ENCODE measurements at regions not wholly inside any gene's neighbourhood (a gene's known extent, or its start where the extent isn't known, plus 50 kb on each side); places are given as distances from the start of the nearest gene placed in this dataset.

DNA sequence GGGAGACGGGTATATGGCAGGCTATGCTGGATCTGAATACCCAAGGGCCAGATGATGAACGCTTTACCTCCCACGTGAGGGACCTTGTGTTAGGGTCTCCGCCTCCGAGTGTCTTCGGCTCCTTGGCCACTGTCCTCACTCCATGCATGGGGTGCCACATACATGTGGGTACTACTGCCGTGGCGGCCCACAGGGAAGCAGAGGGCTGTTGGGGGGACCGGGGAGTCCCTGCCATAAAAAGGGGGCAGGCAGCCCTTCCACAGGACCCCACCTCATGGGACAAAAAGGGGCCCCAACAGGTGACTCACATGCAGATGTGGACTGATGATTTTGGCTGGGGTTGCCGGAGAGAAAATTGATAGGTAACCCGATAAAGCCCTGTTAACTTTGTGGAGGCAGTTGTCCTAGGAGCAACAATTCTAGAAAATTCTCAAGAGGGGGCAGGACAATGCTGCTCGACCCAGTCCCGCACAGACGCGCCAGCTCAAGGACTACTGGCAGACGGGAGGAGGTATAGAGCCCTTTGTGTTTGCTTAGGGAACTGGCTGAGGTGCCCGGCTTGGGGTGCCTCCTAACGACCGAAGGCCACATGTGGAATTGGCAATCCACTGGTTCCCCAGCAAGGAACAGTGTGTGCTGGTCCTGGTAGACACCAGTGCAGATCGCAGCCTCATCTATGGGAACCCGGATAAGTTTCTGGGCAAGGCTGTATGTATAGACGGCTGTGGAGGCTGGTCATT lies 695.7 kb upstream of the AGA start:
- no peaks in the 10 kb centered on the region for H3K79me2 ChIP-seq (ENCODE audit: insufficient read depth, low read depth)
- no peak overlapping the region for H3K9ac ChIP-seq
- H4K20me1 ChIP-seq (ENCODE audit: insufficient read depth) = no peaks in the 10 kb centered on the region
- no peaks in the 10 kb centered on the region for H3K4me1 ChIP-seq (ENCODE audit: low read depth, poor library complexity, severe bottlenecking)
- no peak overlapping the region for H3K4me2 ChIP-seq
- no peaks in the 10 kb centered on the region for H3K36me3 ChIP-seq (ENCODE audit: insufficient read depth)
- no peak overlapping the region for H3K4me3 ChIP-seq (IDR thresholded peaks at IDR 0.05; ENCODE audit: insufficient read depth, low read depth, low read length)
- no peak overlapping the region for H2AFZ ChIP-seq (ENCODE audit: low read depth)
- TF ChIP-seq, protein P1, sequence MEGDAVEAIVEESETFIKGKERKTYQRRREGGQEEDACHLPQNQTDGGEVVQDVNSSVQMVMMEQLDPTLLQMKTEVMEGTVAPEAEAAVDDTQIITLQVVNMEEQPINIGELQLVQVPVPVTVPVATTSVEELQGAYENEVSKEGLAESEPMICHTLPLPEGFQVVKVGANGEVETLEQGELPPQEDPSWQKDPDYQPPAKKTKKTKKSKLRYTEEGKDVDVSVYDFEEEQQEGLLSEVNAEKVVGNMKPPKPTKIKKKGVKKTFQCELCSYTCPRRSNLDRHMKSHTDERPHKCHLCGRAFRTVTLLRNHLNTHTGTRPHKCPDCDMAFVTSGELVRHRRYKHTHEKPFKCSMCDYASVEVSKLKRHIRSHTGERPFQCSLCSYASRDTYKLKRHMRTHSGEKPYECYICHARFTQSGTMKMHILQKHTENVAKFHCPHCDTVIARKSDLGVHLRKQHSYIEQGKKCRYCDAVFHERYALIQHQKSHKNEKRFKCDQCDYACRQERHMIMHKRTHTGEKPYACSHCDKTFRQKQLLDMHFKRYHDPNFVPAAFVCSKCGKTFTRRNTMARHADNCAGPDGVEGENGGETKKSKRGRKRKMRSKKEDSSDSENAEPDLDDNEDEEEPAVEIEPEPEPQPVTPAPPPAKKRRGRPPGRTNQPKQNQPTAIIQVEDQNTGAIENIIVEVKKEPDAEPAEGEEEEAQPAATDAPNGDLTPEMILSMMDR (conservative IDR thresholded peaks at IDR 0.05; ENCODE audit: low read depth, low read length) = no peak
- H3K27ac ChIP-seq = no peak overlapping the region
- no peaks in the 10 kb centered on the region for H3K27me3 ChIP-seq (ENCODE audit: insufficient read depth, low read depth)

DNA sequence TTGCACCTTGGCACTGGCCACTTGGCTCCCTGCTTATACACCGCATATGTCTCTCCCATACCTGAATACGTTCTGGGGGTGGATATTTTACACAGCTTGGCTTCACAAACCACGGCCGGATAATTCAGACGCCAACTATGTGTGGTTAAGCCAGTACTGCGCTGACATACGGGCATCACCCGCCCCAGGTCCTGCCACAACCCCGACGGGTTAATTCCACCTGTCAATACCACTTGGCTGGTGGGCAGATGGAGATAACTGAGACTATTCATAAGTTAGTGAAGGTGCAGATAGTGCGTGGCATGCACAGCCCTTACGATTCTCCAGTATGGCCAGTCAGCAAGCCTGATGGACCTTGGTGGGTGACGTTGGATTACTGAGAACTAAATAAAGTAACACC lies 696.3 kb upstream of the AGA start:
- Histone ChIP-seq H3K4me1 (ENCODE audit: low read depth, poor library complexity, severe bottlenecking) (no peaks in the 10 kb centered on the region), H3K79me2 (ENCODE audit: insufficient read depth, low read depth) (no peaks in the 10 kb centered on the region), H4K20me1 (ENCODE audit: insufficient read depth) (no peaks in the 10 kb centered on the region), H3K36me3 (ENCODE audit: insufficient read depth) (no peaks in the 10 kb centered on the region), H3K4me2 (no peak overlapping the region), H3K27ac (no peak overlapping the region), H3K27me3 (ENCODE audit: insufficient read depth, low read depth) (no peaks in the 10 kb centered on the region), H2AFZ (ENCODE audit: low read depth) (no peak overlapping the region), H3K9ac (no peak overlapping the region), H3K4me3 (IDR thresholded peaks at IDR 0.05; ENCODE audit: insufficient read depth, low read depth, low read length) (no peak overlapping the region)
- TF ChIP-seq, protein P1 (conservative IDR thresholded peaks at IDR 0.05; ENCODE audit: low read depth, low read length) = no peak

DNA sequence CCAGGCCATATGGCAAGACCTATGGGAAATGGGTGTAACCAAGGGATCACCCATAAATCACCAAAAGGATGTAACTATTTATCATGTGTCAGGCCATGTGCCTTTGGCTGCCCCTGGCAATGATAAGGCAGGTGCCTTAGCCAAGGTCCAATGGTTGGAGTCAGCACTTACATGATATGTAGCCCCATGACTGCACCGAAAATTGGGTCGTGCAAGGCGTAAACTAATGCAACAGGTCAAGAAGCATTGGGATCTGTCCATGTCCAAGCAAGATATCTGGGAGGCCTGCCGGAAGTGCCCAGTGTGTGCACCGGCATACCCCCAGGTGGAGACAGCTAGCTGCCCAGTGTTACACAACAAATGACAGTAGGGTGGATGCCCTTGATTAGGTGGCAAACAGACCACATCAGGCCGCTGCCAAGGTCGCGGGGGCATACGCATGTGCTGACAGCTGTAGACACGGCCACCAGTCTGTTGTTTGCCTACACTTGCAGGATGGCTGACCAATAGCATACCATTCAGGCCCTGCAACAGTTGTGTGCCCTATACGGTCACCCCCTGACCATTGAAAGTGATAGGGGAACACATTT lies 698.2 kb upstream of the AGA start:
- Histone ChIP-seq H3K9ac (no peak overlapping the region), H4K20me1 (ENCODE audit: insufficient read depth) (no peaks in the 10 kb centered on the region), H2AFZ (ENCODE audit: low read depth) (no peak overlapping the region), H3K4me2 (no peak overlapping the region), H3K27me3 (ENCODE audit: insufficient read depth, low read depth) (no peaks in the 10 kb centered on the region), H3K4me1 (ENCODE audit: low read depth, poor library complexity, severe bottlenecking) (no peaks in the 10 kb centered on the region), H3K36me3 (ENCODE audit: insufficient read depth) (no peaks in the 10 kb centered on the region), H3K4me3 (IDR thresholded peaks at IDR 0.05; ENCODE audit: insufficient read depth, low read depth, low read length) (no peak overlapping the region), H3K27ac (no peak overlapping the region), H3K79me2 (ENCODE audit: insufficient read depth, low read depth) (no peaks in the 10 kb centered on the region)
- TF ChIP-seq, protein P1 (conservative IDR thresholded peaks at IDR 0.05; ENCODE audit: low read depth, low read length) = no peak

DNA sequence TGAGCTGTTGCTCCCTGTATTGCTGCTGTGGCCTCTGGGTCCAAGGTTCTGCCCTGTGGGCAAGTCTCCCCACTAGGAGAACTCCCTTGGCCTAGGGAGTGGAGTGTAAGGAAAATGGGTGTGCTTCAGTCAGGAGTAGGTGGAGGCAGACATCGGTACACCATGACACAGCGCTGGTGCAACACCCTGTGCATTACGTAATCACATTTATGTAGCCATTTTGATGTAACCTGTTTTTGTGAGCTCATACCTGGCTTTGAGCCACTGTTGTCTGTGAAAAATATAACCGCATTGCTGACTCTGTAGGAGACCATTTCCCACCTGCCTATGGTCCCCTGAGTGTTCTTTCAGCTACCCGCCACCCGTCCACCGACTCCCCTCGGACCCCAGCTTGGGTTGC lies 700.5 kb upstream of the AGA start:
- Histone ChIP-seq H3K4me1 (ENCODE audit: low read depth, poor library complexity, severe bottlenecking) (no peaks in the 10 kb centered on the region), H3K4me3 (IDR thresholded peaks at IDR 0.05; ENCODE audit: insufficient read depth, low read depth, low read length) (no peak overlapping the region), H3K79me2 (ENCODE audit: insufficient read depth, low read depth) (no peaks in the 10 kb centered on the region), H3K27me3 (ENCODE audit: insufficient read depth, low read depth) (no peaks in the 10 kb centered on the region), H4K20me1 (ENCODE audit: insufficient read depth) (no peaks in the 10 kb centered on the region), H3K4me2 (no peak overlapping the region), H2AFZ (ENCODE audit: low read depth) (no peak overlapping the region), H3K27ac (no peak overlapping the region), H3K9ac (no peak overlapping the region), H3K36me3 (ENCODE audit: insufficient read depth) (no peaks in the 10 kb centered on the region)
- TF ChIP-seq, protein P1 (conservative IDR thresholded peaks at IDR 0.05; ENCODE audit: low read depth, low read length) = no peak

Measured in KMS-11 (cell line).